ENCODE measurements at regions not wholly inside any gene's neighbourhood (a gene's known extent, or its start where the extent isn't known, plus 50 kb on each side); places are given as distances from the start of the nearest gene placed in this dataset.

DNA sequence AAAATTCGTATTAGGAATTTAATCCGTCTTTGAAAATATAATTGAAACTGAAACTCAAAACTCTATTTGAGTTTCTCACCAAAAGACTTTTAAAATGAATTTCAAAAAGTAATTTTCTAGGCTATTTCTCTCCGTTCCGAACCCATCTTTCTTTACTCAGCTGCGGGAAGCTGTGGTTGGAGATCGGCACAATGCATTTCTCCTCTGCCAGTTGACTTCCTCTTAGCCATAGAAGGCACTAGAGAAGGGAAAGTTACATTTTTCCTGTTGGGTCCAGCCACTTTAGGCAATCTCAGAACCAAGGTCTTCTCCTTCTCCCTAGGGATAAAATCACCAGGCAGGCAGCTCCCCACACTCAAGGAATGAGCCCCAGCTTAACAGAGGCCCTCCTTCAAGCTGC is 133.6 kb upstream of the COL1A2 start:
- H3K27ac ChIP-seq (ENCODE audit: low read depth in 2 of 2, low read length in 2 of 2), result no peak overlapping the region
- no peak overlapping the region for H3K4me3 ChIP-seq (ENCODE audit: low read length in 3 of 3)
- H3K9me3 ChIP-seq (ENCODE audit: control insufficient read depth in 2 of 3, insufficient read depth in 1 of 3, low read length in 3 of 3), result no peaks in the 10 kb centered on the region
- H3K4me1 ChIP-seq (ENCODE audit: control insufficient read depth in 2 of 3, insufficient read depth in 2 of 3, low read depth in 1 of 3, low read length in 3 of 3), result no peaks in the 10 kb centered on the region
- FAIRE-seq, result no peak
- intact Hi-C loops (cut with DNase I), result no loop called here
- H3K27me3 ChIP-seq (ENCODE audit: control insufficient read depth, insufficient read depth, low read length), result no peaks in the 10 kb centered on the region
- no peak overlapping the region for H3K9ac ChIP-seq (ENCODE audit: low read length in 3 of 3)
- no peaks in the 10 kb centered on the region for H3K36me3 ChIP-seq (ENCODE audit: control insufficient read depth in 2 of 3, insufficient read depth in 3 of 3, low read length in 3 of 3)
- no peak for DNase-seq
- TF ChIP-seq, protein P1, sequence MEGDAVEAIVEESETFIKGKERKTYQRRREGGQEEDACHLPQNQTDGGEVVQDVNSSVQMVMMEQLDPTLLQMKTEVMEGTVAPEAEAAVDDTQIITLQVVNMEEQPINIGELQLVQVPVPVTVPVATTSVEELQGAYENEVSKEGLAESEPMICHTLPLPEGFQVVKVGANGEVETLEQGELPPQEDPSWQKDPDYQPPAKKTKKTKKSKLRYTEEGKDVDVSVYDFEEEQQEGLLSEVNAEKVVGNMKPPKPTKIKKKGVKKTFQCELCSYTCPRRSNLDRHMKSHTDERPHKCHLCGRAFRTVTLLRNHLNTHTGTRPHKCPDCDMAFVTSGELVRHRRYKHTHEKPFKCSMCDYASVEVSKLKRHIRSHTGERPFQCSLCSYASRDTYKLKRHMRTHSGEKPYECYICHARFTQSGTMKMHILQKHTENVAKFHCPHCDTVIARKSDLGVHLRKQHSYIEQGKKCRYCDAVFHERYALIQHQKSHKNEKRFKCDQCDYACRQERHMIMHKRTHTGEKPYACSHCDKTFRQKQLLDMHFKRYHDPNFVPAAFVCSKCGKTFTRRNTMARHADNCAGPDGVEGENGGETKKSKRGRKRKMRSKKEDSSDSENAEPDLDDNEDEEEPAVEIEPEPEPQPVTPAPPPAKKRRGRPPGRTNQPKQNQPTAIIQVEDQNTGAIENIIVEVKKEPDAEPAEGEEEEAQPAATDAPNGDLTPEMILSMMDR (IDR thresholded peaks at IDR 0.05; ENCODE audit: borderline replicate concordance, extremely low read depth, insufficient read depth), result no peak

DNA sequence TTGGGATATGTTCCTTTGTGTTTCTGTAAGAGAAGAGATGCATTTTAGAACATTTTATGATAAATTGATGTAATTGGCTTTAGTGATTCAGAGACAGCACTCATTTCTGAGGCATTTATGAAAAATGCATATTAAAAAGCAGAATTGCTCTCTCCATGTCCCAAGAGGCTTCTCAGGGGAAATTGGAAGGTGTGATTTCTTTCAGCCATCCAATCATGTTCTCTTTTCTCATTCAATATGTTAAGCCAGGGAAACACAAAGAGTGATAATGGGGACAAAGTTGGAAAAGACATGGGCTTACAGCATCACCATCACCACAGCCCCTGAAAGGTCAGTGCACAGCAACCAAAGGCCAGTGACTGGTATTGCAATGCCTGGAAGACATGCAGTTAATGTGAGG is 129.9 kb upstream of the COL1A2 start:
- TF ChIP-seq, protein P1 (IDR thresholded peaks at IDR 0.05; ENCODE audit: borderline replicate concordance, extremely low read depth, insufficient read depth), result no peak
- intact Hi-C loops (cut with DNase I), result no loop called here
- no peak for DNase-seq
- FAIRE-seq, result no peak
- no peaks in the 10 kb centered on the region for H3K27me3 ChIP-seq (ENCODE audit: control insufficient read depth, insufficient read depth, low read length)
- no peak overlapping the region for H3K4me3 ChIP-seq (ENCODE audit: low read length in 3 of 3)
- no peak overlapping the region for H3K9ac ChIP-seq (ENCODE audit: low read length in 3 of 3)
- no peak overlapping the region for H3K27ac ChIP-seq (ENCODE audit: low read depth in 2 of 2, low read length in 2 of 2)
- no peaks in the 10 kb centered on the region for H3K9me3 ChIP-seq (ENCODE audit: control insufficient read depth in 2 of 3, insufficient read depth in 1 of 3, low read length in 3 of 3)
- no peaks in the 10 kb centered on the region for H3K36me3 ChIP-seq (ENCODE audit: control insufficient read depth in 2 of 3, insufficient read depth in 3 of 3, low read length in 3 of 3)
- H3K4me1 ChIP-seq (ENCODE audit: control insufficient read depth in 2 of 3, insufficient read depth in 2 of 3, low read depth in 1 of 3, low read length in 3 of 3), result no peaks in the 10 kb centered on the region

DNA sequence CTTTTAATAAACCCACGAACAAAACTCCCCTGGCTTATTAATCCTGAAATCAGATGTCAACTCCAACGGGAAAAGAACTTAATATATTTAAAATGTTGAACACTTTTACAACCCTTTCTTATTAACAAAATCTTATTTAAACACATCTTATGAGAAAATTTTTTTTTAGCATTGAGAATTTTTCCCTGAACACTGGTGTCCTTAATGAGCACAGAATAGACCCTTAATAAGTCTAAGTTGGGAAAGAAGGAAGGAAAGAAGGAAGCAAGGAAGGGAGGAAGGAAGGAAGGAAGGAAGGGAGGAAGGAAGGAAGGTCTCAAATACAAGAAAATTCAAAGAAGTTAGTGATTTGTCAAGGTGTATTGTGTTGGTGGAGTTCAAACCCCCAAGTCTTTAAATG is 129.2 kb upstream of the COL1A2 start:
- Histone ChIP-seq H3K9ac (ENCODE audit: low read length in 3 of 3) (no peak overlapping the region), H3K27me3 (ENCODE audit: control insufficient read depth, insufficient read depth, low read length) (no peaks in the 10 kb centered on the region), H3K9me3 (ENCODE audit: control insufficient read depth in 2 of 3, insufficient read depth in 1 of 3, low read length in 3 of 3) (no peaks in the 10 kb centered on the region), H3K4me3 (ENCODE audit: low read length in 3 of 3) (no peak overlapping the region), H3K27ac (ENCODE audit: low read depth in 2 of 2, low read length in 2 of 2) (no peak overlapping the region), H3K4me1 (ENCODE audit: control insufficient read depth in 2 of 3, insufficient read depth in 2 of 3, low read depth in 1 of 3, low read length in 3 of 3) (no peaks in the 10 kb centered on the region), H3K36me3 (ENCODE audit: control insufficient read depth in 2 of 3, insufficient read depth in 3 of 3, low read length in 3 of 3) (no peaks in the 10 kb centered on the region)
- DNase-seq (no peak), FAIRE-seq (no peak)
- TF ChIP-seq, protein P1 (IDR thresholded peaks at IDR 0.05; ENCODE audit: borderline replicate concordance, extremely low read depth, insufficient read depth), result no peak
- intact Hi-C loops (cut with DNase I), result no loop called here

DNA sequence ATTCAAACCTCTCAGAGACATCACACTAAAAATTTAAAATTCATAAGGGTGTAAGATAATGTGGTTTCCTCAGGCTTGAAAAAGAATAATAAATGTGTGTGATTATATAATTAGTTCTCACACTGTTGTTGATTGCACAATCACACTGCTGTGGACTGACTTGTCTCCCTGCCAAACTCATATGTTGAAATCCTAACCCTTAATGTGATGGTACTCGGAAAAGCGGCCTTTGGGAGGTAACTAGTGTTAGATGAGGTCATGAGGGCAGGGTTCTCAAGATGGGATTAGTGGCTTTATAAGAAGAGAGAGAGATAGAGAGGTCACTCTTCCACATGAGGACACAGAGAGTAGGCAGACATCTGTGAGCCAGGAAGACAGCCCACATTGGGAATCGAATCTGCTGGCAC is 128.5 kb upstream of the COL1A2 start:
- FAIRE-seq (no peak), DNase-seq (no peak)
- no peaks in the 10 kb centered on the region for H3K9me3 ChIP-seq (ENCODE audit: control insufficient read depth in 2 of 3, insufficient read depth in 1 of 3, low read length in 3 of 3)
- intact Hi-C loops (cut with DNase I), result no loop called here
- no peak overlapping the region for H3K4me3 ChIP-seq (ENCODE audit: low read length in 3 of 3)
- no peaks in the 10 kb centered on the region for H3K27me3 ChIP-seq (ENCODE audit: control insufficient read depth, insufficient read depth, low read length)
- no peaks in the 10 kb centered on the region for H3K36me3 ChIP-seq (ENCODE audit: control insufficient read depth in 2 of 3, insufficient read depth in 3 of 3, low read length in 3 of 3)
- no peak overlapping the region for H3K9ac ChIP-seq (ENCODE audit: low read length in 3 of 3)
- no peak overlapping the region for H3K27ac ChIP-seq (ENCODE audit: low read depth in 2 of 2, low read length in 2 of 2)
- no peaks in the 10 kb centered on the region for H3K4me1 ChIP-seq (ENCODE audit: control insufficient read depth in 2 of 3, insufficient read depth in 2 of 3, low read depth in 1 of 3, low read length in 3 of 3)
- TF ChIP-seq, protein P1 (IDR thresholded peaks at IDR 0.05; ENCODE audit: borderline replicate concordance, extremely low read depth, insufficient read depth), result no peak
